Activated CD4-positive, alpha-beta T cell treated with anti-CD3 and anti-CD28 coated beads, Interleukin-2, amount 50 U/mL, for 24 hours (primary cell): ENCODE measurements at regions not wholly inside any gene's neighbourhood (a gene's known extent, or its start where the extent isn't known, plus 50 kb on each side); places are given as distances from the start of the nearest gene placed in this dataset.
"Not testable (repeated sequence)": the region's sequence is repeated elsewhere in the genome, so short reads cannot be mapped to it uniquely, and the experiment has no call there.

Experiments used
- DNase-seq, 2 donors: peaks; one replicate each; pipeline ENCODE4 v3.0.0-alpha.2; 2020; ENCODE audit warnings: low read depth in 1 of 2, low spot score in 1 of 2

DNA sequence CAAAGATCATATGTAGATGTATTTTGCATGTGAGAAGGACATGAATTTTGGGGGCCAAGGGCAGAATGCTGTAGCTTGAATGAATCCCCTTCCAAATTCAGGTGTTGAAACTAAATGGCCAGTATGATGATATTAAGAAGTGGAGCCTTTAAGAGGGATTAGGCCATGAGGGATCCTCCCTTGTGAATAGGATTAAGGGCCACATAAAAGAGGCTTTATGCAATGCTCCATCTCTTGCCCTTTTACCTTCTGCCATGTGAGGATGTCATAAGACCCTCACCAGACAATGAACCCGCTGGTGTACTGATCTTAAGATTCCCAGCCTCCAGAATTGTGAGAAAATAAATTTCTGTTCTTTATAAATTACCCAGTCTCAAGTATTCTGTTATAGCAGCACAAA is 206.1 kb downstream of the YTHDC2 start:
- no peak for DNase-seq

DNA sequence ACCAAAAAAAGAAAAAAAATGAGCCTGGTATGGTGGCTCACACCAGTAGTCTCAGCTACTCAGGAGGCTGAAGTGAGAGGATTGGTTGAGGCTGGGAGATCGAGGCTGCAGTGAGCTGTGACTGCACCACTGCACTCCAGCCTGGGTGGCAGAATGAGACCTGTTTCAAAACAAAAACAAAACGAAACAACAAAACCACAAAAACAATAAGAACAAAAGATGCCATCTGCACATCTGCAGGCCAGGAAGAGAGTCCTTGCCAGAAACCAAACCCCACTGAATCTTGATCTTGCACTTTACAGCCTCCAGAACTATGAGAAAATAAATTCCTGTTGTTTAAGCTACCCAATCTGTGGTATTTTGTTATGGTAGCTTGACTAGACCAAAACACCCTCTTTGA is 207.7 kb downstream of the YTHDC2 start:
- DNase-seq = no peak

DNA sequence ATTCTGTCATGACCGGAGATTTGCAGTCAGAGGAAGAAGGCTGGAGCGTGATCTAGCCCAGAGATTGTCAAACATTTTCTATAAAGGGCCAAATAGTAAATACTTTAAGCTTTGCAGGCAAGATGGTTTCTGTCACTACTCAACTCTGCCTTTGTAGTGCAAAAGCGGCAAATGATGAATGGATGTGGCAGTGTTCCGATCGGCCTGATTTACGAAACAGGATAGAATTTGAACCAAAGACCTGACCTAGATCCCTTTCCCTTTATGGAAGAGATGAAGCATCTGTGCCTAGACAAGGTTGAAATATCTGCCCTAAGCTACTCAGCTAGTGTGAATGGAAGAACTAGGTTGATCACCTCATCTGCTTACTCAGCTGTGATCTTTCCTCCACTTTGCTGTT is 209.5 kb downstream of the YTHDC2 start:
- DNase-seq = no peak

DNA sequence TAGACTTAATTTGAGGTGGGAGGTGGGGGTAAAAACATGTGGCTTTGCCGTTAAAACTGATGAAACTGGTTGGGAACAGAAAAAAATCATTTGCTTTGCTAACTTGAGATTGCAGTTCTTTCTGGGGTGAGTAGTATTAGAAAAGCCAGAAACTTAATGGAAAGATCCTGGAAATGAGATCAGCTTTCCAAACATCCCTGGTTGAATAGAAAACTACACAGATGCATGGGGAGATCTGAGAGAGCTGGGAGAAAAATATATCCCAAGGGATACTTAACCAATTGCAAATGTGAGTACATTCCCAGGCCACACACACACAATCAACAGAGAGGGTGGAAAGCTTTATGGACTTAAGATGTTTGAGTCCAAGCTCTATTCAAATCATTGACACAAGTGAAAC is 222.3 kb downstream of the YTHDC2 start:
- DNase-seq = no peak

DNA sequence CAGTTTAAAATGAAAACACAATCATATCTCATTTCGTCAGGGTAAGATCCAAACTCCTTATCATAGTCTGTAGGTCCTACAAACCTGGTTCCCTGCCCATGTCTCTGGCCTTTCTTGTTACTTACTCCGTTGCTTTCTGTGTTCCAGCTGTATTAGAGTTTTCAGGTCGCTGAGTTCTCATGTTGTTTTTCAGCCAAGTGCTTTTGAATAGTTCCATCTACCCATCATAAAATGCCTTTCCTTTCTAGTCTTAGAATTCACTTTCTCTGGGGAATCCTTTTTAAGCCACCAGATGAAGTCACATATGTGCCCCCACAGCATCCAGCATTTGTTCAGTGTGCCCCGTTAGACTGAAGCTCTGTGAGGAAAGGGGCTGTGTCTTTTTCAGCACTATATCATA is 228.7 kb downstream of the YTHDC2 start:
- no peak for DNase-seq

DNA sequence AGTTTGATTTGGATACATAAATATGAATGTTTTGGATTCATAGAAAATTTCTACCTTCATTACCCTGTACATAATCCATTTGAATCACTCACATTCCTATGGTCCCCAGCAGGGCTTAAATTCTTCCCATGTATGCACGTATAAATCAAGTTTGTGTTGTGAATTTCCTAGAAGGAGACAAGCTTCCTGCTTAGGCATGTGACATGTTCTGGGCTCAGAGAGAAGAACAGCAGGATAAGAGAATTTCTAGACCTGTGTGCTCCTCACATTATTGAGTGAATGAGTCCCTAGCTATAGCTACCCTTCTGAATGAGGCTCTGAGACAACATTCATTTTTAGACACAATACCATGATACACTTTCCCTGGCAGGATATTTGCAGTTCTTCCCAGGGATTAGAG is 229.1 kb downstream of the YTHDC2 start:
- DNase-seq = no peak

DNA sequence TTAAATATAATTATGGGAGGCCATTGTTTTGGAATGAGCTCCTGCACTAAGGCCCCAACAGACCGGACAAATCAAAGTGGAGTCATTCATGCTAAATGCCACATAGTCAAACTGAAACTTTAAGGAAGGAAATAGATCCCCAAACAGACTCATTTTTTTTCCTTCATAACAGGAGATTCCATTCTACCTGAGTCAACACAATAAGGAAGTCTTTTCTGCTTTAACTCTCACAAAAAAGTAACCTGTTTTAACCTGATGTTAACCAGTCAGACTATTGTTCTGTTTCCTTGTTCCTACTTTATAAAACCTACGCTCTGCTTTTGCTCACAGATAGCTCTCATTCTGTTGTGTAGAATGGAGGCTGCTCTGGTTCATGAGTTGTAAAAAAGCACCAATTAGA is 234.9 kb downstream of the YTHDC2 start:
- no peak for DNase-seq

DNA sequence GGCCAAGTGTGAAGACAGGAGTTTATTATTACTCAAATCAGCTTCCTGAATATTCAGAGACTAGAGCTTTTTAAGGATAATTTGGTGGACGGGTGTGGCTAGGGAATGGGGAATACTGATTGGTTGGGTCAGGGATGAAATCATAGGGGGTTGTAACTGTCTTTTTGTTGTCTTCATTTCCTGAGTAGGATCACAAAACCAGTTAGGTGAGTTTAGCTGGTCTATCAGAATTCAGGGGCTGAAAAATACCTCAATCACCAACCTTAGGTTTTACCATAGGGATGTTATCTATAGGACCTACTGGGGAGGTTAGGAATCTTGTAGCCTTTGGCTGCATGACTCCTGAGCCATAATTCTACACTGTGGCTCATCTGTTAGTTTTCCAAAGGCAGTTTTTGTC is 235.8 kb downstream of the YTHDC2 start:
- no peak for DNase-seq

DNA sequence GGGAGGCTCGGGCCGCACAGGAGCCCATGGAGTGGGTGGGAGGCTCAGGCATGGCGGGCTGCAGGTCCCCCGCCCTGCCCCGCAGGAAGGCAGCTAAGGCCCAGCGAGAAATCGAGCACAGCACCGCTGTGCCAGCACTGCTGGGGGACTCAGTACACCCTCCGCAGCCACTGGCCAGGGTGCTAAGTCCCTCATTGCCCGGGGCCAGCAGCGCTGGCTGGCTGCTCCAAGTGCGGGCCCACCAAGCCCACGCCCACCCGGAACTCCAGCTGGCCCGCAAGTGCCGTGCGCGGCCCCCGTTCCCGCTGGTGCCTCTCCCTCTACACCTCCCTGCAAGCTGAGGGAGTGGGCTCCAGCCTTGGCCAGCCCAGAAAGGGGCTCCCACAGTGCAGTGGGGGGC is 239.7 kb downstream of the YTHDC2 start:
- not testable (repeated sequence) for DNase-seq

DNA sequence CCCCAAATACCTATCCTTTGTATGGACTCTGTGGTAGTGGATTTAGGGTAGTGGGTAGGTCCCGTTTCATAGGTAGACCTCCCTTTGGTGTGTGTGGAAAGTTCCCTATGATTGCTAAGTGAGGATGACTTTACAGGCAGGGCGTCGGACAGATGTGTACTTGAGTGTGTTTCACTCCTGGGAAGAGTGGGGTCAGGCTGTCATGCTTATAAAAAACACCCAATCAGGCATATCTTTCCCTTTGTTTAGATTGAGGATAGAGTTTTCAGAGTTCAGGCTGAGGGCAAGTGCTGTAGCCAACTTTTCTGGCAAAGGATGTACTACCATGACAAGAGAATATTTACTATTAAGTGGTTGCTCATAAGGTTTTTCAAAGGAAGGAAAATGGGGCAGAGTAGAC is 242.0 kb downstream of the YTHDC2 start:
- no peak for DNase-seq

DNA sequence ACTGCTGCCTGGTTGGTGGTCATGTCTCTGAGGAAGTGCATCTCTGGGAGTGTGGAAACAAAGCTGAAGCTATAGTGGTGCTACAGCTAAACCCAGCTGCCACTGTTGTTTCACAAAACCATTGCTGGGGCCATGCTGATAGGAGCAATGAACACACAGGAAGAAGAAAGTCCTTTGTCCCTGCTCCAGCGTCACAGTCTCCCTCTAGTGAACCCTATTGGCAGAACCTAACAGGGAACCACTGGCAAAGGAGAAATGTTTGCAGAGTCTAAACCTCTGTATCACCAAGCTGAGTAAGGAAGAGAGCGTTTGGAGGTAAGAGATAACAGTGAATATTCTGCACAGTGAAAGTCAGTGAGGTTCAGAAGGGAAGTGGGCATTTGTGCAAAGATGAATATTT is 244.0 kb downstream of the YTHDC2 start:
- no peak for DNase-seq

DNA sequence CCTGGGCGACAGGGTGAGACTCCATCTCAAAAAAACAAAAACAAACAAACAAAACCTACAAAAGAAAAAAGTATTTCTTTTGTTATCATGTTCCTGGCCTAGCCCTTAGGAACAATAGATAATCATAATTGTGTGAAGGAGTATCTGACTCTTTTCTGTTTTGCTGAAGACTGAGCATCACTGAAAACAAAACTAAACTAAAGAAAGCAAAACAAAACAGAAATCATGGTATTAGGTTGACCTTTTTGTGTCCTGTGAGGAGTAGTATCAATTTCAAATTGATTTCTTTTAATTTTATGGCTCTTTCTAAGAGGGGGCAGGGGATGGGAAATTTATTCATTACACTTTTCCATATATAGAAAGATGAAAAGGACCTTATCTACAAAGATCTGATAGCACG is 246.0 kb downstream of the YTHDC2 start:
- DNase-seq = no peak

DNA sequence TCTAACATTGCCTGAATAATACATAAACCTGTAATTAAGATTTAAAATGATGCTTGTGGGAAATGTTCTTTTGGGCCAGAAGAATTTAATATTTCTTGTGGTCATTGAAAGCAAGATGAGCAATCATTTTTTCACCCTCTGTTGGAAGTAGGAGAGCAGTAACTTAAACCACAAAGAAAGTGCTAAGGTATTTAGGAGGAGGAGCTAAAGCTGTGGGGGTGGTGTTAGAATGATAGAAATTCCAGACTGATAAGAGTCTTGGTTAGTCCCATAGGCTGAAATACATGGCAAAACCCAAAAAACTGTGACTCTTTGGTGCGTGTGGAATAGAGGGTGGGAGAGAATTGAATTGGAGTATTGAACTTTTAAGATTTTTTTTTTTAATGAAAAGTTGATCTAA is 247.0 kb downstream of the YTHDC2 start:
- no peak for DNase-seq

DNA sequence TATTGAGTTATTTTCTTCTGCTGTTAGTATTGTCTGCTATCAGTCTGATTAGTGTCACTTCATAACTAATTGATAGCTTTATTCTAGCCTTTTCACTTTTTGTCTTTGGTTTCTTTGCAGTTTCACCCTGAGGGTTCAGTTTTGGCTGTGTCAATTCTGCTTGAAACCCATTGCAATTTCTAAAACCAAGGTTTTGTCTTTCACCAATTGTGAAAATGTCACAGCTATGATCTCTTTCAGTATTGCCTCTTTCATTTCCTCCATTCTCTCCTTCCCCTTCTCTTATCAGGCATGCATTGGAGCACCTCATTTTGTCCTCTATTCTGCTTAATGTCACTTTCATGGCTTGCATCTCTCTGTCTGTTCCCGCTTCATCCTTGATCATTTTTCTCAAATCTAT is 248.1 kb downstream of the YTHDC2 start:
- no peak for DNase-seq

DNA sequence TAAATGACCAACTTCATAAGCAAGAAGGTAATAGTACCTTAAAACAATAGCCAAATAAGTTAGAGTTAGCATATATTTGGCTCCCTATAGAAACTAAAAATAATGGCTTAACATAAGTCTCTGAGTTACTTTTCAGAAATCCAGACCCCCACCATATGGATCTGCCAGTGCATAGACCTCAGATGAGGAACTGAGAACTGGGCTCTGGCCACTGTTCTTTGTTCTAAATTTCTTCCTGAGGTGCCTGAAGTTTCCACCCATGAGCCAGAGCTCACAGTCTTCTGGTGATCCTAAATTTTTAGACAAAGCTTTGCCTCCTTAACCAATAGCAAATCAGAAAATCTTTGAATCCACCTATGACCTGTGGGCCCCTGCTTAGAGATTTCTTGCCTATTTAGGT is 250.9 kb downstream of the YTHDC2 start:
- DNase-seq = no peak

DNA sequence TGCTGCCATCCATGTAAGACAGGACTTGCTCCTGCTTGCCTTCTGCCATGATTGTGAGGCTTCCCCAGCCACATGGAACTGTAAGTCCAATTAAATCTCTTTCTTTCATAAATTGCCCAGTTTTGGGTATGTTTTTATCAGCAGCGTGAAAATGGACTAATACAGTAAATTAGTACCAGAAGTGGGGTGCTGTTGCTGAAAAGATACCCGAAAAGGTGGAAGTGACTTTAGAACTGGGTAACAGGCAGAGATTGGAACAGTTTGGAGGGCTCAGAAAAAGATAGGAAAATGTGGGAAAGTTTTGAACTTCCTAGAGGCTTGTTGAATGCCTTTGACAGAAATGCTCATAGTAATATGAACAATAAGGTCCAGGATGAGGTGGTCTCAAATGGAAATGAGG is 253.3 kb downstream of the YTHDC2 start:
- not testable (repeated sequence) for DNase-seq

DNA sequence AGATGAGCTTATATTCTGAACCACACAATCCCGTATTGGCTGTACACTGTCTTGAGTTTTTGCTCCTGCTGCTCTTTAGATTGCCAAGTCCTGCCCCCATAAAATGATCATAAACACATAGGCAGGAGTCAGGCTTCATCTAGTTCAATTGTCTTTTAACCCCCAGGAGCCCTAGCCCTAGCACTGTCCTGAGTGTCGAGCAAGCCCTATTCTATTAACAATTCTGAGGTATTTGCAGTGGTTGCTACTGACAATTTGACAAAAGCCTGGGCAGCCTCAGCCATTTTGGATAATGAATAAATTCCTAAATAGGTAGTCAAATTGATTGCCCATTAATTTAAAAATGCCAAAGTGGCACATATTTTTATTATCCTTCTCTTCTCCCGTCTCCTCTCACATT is 257.2 kb downstream of the YTHDC2 start:
- DNase-seq = no peak

DNA sequence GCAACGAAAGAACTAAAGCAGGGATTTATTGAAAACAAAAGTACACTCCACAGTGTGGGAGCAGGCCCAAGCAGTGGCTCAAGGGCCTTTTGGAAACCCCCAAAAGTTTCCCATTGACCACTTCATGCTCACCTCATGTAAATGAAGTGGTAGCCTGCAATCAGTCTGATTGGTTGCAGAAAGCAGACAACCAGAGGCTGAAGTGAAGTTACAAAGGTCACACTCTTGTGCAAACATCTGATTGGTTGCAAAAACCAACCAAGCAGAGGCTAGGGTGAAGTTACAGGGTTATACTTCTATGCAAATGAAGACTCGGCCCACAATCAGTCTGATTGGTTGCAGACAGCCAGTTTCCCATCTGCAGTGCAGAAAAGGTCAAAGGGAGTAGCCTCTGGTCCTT is 258.0 kb downstream of the YTHDC2 start:
- DNase-seq = no peak

DNA sequence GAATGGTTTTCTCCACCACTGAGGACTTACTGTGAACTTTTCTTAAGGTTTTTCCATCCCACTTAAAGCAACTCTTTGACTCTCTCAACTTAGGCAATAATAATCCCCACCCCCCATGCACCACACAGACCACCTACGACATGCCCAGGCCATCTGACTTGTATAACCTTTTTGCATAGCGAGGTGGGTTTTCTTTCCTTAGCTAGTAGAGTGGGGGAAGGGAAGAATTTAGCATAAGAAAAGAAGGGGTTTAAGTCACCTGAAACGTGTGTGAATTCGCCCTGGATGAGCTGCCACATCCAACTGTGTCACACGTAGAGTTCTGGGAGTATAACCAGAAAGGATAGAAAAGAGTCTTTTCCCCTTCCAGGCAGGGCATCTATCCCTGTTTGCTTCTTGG is 262.7 kb downstream of the YTHDC2 start:
- DNase-seq = no peak

DNA sequence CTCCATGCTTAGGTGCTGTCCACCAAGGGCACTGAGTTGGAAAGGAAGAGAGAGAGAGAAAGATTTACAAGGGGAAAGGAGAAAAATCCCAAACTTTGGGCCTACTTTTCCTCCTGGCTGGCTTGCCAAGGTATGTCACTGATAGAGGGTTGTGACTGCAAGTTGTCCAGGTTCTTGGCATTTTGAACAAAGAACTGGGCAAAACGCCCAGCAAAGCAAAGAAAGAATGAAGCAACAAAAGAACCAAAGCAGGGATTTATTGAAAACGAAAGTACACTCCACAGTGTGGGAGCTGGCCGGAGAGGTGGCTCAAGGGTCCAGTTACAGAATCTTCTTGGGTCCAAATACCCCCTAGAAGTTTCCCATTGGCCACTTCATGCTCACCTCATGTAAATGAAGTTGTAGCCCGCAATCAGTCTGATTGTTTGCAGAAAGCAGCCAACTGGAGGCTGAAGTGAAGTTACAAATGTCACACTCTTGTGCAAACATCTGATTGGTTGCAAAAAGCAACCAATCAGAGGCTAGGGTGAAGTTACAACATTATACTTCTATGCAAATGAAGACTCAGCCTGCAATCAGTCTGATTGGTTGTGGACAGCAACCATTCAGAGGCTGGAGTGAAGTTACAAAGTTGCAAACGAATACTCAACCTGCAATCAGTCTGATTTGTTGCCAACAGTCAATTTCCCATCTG is 263.5 kb downstream of the YTHDC2 start:
- DNase-seq = no peak

DNA sequence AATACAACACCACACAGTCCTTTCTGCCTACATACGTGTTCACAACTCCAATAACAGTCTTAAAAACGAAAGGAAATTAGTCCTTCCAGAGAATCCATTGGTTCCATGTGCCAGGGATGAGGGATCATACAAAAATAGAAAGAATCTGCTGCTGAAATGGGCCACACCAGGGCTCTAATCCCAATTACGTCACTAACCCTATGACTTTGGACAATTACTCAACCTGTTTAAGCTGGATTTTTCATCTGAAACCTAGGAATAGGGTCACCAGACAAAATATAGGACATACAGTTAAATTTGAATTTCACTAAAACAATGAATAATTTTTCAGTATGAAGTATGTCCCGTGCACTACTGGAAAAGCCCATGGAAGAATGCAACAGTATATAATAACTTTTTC is 264.7 kb downstream of the YTHDC2 start:
- DNase-seq = no peak

DNA sequence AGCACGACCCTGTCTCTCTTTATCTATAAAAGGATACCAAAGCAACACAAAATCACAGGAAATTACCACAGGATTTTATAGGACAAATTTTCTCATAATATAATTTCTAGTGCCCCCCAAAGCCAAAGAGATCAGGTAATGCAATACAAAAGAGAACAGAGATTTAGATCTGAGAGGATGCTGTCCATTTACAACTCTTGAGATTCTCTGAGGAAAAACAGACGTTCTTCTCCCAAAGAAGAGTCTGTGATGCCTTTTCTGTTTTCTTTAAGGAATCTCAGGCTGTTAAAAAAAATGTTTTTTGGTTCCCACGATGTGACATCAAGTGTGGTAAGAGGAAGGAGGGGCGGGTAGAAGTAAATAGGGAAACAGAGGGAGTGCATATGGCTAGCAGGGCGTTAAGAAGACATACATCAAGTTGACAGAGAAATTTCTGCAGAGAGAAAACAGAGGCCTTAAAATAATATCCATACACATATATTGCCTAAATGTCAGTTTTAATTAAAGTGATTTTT is 274.7 kb downstream of the YTHDC2 start:
- no peak for DNase-seq

DNA sequence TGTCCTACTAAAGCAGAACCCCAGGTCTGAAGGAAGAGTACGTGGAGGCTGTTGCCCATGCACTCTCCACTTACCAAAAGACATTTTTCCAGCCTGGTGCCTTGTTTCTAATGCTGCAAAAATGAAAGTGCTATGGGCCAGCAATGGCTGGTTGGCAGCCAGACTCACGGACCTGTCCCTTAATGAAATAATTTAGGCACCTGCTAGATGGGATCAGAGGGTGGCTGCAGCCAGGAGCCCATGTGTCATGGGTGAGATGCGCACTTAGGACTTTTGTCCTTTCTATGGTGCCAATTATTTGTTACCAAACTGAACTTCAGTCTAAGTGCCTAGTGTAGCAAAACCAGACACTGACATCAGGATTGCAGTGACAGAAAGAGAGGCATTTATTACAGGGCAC is 276.3 kb downstream of the YTHDC2 start:
- DNase-seq = no peak

DNA sequence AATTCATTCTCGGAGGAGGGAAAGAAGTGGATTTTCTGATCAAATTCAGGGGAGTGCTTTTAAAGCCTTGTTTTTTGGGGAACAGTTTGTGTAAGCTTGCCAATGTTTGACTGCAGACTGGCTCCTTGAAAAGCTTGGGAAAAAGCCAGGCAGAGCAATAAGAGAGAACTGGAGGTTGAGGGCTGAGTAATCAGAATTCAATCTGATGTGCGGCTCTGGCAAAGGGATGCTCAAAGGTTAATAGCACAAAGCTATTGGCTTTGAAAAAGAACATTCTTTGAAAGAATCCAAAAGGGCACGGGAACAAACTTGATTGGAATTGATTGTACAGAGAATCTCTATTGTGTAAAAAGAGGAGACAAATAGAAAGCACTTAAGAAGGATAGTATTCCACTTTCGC is 279.3 kb downstream of the YTHDC2 start:
- no peak for DNase-seq
